Activated CD4-positive, alpha-beta T cell treated with anti-CD3 and anti-CD28 coated beads, Interleukin-2, amount 10 ng/mL, durations not matched to agents 24 days and 14 days (primary cell): ENCODE measurements at regions not wholly inside any gene's neighbourhood (a gene's known extent, or its start where the extent isn't known, plus 50 kb on each side); places are given as distances from the start of the nearest gene placed in this dataset.
"Not testable (repeated sequence)": the region's sequence is repeated elsewhere in the genome, so short reads cannot be mapped to it uniquely, and the experiment has no call there.

Experiments used
- DNase-seq: peaks from one replicate; pipeline ENCODE4 v3.0.0; 2022
- H3K27ac Mint-ChIP-seq: one replicate; pipeline ENCODE4 v1.8.0; 2022; ENCODE audit warnings: mild to moderate bottlenecking, mixed read lengths
- H3K27me3 Mint-ChIP-seq: one replicate; pipeline ENCODE4 v1.8.0; 2022; ENCODE audit warnings: mixed read lengths
- H3K36me3 Mint-ChIP-seq: one replicate; pipeline ENCODE4 v1.8.0; 2022; ENCODE audit warnings: low read depth, mild to moderate bottlenecking, mixed read lengths
- H3K4me1 Mint-ChIP-seq: one replicate; pipeline ENCODE4 v1.8.0; 2021; ENCODE audit warnings: mixed read lengths
- H3K4me3 Mint-ChIP-seq: one replicate; pipeline ENCODE4 v1.8.0; 2022; ENCODE audit warnings: mild to moderate bottlenecking, moderate library complexity, mixed read lengths
- H3K9me3 Mint-ChIP-seq: one replicate; pipeline ENCODE4 v1.8.0; 2021; ENCODE audit warnings: mixed read lengths
- intact Hi-C: fragments of 100-400 bp; cut with micrococcal nuclease; formaldehyde crosslinking; loops from one replicate; pipeline ENCODE4 v1.15.1; 2023

DNA sequence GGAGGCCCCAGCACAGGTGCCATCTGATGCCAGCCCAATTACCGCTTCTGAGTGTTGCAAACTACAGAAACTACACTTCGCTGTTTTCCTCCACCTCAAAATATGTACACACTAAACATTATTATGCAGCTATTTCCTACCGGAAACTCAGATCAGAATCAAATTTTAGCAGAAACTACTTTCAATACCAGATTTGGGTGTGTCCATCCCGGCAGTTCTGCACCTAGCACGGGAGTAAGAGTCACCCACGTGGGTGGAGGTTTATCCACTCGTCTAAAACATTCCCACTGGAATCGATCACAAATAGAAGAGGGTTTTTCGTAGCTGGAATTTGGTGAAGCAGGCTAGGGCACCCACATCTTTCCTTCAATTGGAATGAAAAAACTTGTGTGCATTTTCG is 214.4 kb upstream of the PRKCQ start:
- Mint-ChIP-seq H3K9me3 (no peaks in the 10 kb centered on the region), H3K4me3 (no peak overlapping the region), H3K27ac (no peak overlapping the region), H3K27me3 (peaks cover 13% of the 10 kb centered on the region), H3K4me1 (no peaks in the 10 kb centered on the region), H3K36me3 (no peaks in the 10 kb centered on the region)
- intact Hi-C loops = no loop called here
- DNase-seq = no peak

DNA sequence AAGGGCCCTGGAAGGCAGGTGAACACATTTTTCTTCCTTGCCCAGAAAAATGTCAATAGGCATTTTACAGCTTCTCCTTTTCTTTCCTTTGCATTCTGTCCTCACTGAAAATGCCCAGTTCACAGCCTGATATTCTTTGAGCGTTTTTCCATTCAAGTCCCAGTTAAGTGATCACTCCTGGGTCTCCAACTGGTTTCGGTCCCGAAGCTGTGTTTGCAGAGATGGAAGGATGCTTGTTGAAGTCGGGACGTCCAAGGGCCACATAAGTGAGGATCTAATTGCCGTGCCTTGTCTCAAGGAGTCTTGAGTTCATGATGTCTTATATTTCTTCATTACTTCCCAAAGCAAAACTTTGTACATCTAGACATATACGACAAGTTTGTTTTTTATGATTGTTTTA is 208.7 kb upstream of the PRKCQ start:
- no peaks in the 10 kb centered on the region for H3K36me3 Mint-ChIP-seq
- no peak overlapping the region for H3K27ac Mint-ChIP-seq
- H3K4me1 Mint-ChIP-seq = no peaks in the 10 kb centered on the region
- H3K9me3 Mint-ChIP-seq = no peaks in the 10 kb centered on the region
- peaks cover 20% of the 10 kb centered on the region for H3K27me3 Mint-ChIP-seq
- DNase-seq = no peak
- H3K4me3 Mint-ChIP-seq = no peak overlapping the region
- intact Hi-C loops = no loop called here

DNA sequence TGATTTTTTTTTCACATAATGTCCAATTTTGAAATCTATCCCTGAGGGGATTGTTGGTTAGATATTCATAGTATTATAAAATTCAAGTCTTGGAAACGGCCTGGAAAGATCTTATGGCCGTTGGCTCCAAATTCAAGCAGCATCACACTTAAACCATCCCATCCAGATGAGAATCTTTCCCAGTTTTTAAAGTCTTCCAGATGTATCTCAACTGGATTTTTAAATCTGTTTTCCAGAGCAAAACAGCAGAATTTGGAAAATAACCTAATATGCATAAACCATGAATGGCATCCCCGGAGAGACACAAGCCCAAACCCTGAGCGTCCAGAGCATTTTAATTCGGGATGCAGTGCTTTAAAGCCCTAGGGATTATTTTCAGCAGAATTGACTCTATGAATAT is 208.2 kb upstream of the PRKCQ start:
- no peak overlapping the region for H3K4me3 Mint-ChIP-seq
- no peak overlapping the region for H3K27ac Mint-ChIP-seq
- H3K4me1 Mint-ChIP-seq = no peaks in the 10 kb centered on the region
- intact Hi-C loops = no loop called here
- H3K9me3 Mint-ChIP-seq = no peaks in the 10 kb centered on the region
- DNase-seq = no peak
- H3K36me3 Mint-ChIP-seq = no peaks in the 10 kb centered on the region
- H3K27me3 Mint-ChIP-seq = peaks cover 23% of the 10 kb centered on the region

- no peaks in the 10 kb centered on the region for H3K9me3 Mint-ChIP-seq
- intact Hi-C loops = no loop called here
- H3K4me1 Mint-ChIP-seq = no peaks in the 10 kb centered on the region
- no peak for DNase-seq
- H3K27ac Mint-ChIP-seq = no peak overlapping the region
- no peaks in the 10 kb centered on the region for H3K36me3 Mint-ChIP-seq
- peaks cover 28% of the 10 kb centered on the region for H3K27me3 Mint-ChIP-seq
- no peak overlapping the region for H3K4me3 Mint-ChIP-seq
Measured at GRCh38 chr10:6787718-6788117, 207.6 kb upstream of the PRKCQ start.

- H3K27ac Mint-ChIP-seq = no peak overlapping the region
Measured at GRCh38 chr10:6787091-6787490, 207.0 kb upstream of the PRKCQ start.

GRCh38 chr10:6786579-6787031 is 206.5 kb upstream of the PRKCQ start:
- Mint-ChIP-seq H3K4me3 (no peak overlapping the region), H3K9me3 (no peaks in the 10 kb centered on the region), H3K4me1 (no peaks in the 10 kb centered on the region), H3K27me3 (peaks cover 31% of the 10 kb centered on the region), H3K27ac (no peak overlapping the region), H3K36me3 (no peaks in the 10 kb centered on the region)
- DNase-seq = peak; percentile 50
- intact Hi-C loops = no loop called here

More at GRCh38 chr10:6787091-6787490, 207.0 kb upstream of the PRKCQ start:
- Mint-ChIP-seq H3K4me3 (no peak overlapping the region), H3K36me3 (no peaks in the 10 kb centered on the region), H3K4me1 (no peaks in the 10 kb centered on the region), H3K27me3 (peaks cover 31% of the 10 kb centered on the region), H3K9me3 (no peaks in the 10 kb centered on the region)
- intact Hi-C loops = no loop called here
- DNase-seq = no peak

DNA sequence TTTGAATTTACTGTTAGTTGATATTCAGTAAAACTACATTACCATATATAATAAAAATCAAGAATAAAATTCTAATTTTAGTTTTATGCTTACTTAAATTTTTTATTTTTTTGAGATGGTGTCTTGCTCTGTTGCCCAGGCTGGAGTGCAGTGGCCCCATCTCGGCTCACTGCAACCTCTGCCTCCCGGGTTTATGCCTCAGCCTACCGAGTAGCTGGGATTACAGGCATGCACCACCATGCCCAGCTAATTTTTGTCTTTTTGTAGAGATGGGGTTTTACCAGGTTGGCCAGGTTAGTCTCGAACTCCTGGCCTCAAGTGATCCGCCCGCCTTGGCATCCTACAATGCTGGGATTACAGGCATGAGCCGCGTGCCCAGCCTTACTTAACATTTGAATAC is 204.4 kb upstream of the PRKCQ start:
- H3K9me3 Mint-ChIP-seq, H3K4me3 Mint-ChIP-seq, H3K4me1 Mint-ChIP-seq, intact Hi-C loops, H3K27ac Mint-ChIP-seq, DNase-seq, H3K36me3 Mint-ChIP-seq: not testable (repeated sequence)
- H3K27me3 Mint-ChIP-seq = peaks cover 34% of the 10 kb centered on the region

- H3K9me3 Mint-ChIP-seq = no peaks in the 10 kb centered on the region
- intact Hi-C loops = no loop called here
- H3K36me3 Mint-ChIP-seq = no peaks in the 10 kb centered on the region
- no peak for DNase-seq
- no peaks in the 10 kb centered on the region for H3K4me1 Mint-ChIP-seq
- no peak overlapping the region for H3K27ac Mint-ChIP-seq
- H3K4me3 Mint-ChIP-seq = no peak overlapping the region
- H3K27me3 Mint-ChIP-seq = peaks cover 30% of the 10 kb centered on the region
Measured at GRCh38 chr10:6783471-6783870, 203.4 kb upstream of the PRKCQ start.

DNA sequence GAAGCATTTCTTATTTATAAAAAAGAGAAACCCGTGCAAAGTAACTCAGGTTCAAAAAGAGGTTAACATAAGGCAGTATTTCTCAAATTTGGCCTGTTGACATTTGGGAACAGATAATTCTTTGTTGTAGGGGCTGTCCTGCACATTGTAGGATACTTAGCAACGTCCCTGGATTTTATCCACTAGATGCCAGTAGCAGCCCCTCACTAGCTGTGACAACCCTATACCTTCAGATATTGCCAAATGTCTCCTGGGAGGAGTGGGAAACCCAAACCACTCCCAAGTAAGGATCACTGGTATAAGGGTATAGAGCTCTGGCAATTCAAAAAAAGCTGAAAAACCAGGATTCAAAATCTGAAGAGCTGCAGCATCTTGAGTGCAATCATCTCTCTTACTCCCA is 202.3 kb upstream of the PRKCQ start:
- intact Hi-C loops = no loop called here
- no peaks in the 10 kb centered on the region for H3K4me1 Mint-ChIP-seq
- H3K36me3 Mint-ChIP-seq = no peaks in the 10 kb centered on the region
- H3K27ac Mint-ChIP-seq = no peak overlapping the region
- DNase-seq = peak; percentile 41
- no peak overlapping the region for H3K4me3 Mint-ChIP-seq
- H3K27me3 Mint-ChIP-seq = peaks cover 37% of the 10 kb centered on the region
- no peaks in the 10 kb centered on the region for H3K9me3 Mint-ChIP-seq

DNA sequence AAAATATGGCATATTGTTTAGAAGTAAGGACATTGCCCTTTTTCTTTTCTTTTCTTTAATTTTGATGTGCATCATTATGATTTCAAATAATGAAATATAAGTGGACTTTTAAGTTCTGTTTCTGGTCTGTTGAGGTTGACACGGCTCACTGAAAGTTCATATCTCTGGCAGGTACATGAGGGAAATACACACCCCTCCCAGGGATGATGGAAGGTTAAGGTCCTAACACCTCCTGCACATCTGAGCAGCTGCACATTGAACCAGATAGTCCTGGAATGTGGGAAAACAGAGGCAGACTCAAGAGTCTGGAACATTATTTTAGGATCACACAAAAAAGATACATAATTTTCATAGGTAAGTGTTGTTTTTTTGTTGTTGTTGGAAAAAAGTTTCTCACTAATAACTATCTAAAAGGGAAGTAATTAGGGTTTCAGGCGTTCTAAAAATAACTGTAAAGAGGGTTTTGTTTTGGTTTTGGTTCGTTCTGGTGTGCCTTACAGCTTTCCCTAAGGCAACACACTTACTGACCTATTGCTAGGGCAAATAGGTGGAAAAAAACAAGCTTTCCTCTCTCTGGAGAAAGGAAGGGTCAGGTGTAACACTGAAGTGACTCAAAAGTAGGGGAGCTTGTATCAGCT is 201.2 kb upstream of the PRKCQ start:
- intact Hi-C loops = no loop called here
- DNase-seq = peak; percentile 6
- no peak overlapping the region for H3K4me3 Mint-ChIP-seq
- no peaks in the 10 kb centered on the region for H3K4me1 Mint-ChIP-seq
- no peaks in the 10 kb centered on the region for H3K36me3 Mint-ChIP-seq
- peaks cover 40% of the 10 kb centered on the region for H3K27me3 Mint-ChIP-seq
- H3K9me3 Mint-ChIP-seq = no peaks in the 10 kb centered on the region
- no peak overlapping the region for H3K27ac Mint-ChIP-seq

GRCh38 chr10:6780008-6780677 is 200.1 kb upstream of the PRKCQ start:
- no peaks in the 10 kb centered on the region for H3K4me1 Mint-ChIP-seq
- H3K27ac Mint-ChIP-seq = no peak overlapping the region
- peaks cover 47% of the 10 kb centered on the region for H3K27me3 Mint-ChIP-seq
- intact Hi-C loops = no loop called here
- H3K36me3 Mint-ChIP-seq = no peaks in the 10 kb centered on the region
- DNase-seq = peak; percentile 22
- no peak overlapping the region for H3K4me3 Mint-ChIP-seq
- H3K9me3 Mint-ChIP-seq = no peaks in the 10 kb centered on the region

GRCh38 chr10:6778992-6779701 is 199.1 kb upstream of the PRKCQ start:
- no peaks in the 10 kb centered on the region for H3K4me1 Mint-ChIP-seq
- intact Hi-C loops = no loop called here
- H3K4me3 Mint-ChIP-seq = no peak overlapping the region
- no peak overlapping the region for H3K27ac Mint-ChIP-seq
- no peaks in the 10 kb centered on the region for H3K9me3 Mint-ChIP-seq
- H3K36me3 Mint-ChIP-seq = no peaks in the 10 kb centered on the region
- peak; percentile 40 for DNase-seq
- peaks cover 51% of the 10 kb centered on the region for H3K27me3 Mint-ChIP-seq

DNA sequence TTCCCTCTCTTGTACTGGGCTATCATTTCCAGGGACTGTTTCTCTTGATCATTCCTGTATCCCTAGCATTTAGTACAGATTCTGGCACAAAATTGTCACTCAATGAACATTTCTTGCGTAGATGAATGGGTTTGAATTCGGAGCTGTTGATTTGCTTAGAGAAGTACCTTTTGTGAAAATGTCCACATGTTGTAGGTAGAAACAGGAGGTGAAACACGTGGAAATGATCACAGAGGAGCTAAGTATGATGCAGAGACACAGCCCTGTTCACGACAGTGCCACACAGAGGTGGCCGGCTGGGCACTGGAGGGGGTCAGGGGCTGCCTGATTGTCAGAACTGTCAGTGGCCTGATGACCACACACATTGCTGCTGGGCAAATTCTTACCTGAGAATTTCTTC is 196.1 kb upstream of the PRKCQ start:
- no peak for DNase-seq
- Mint-ChIP-seq H3K4me1 (no peaks in the 10 kb centered on the region), H3K9me3 (no peaks in the 10 kb centered on the region), H3K4me3 (no peak overlapping the region), H3K36me3 (no peaks in the 10 kb centered on the region), H3K27me3 (peaks cover 35% of the 10 kb centered on the region), H3K27ac (no peak overlapping the region)
- intact Hi-C loops = no loop called here

GRCh38 chr10:6774406-6774805 is 194.3 kb upstream of the PRKCQ start:
- Mint-ChIP-seq H3K27ac (no peak overlapping the region), H3K36me3 (no peaks in the 10 kb centered on the region)

More at GRCh38 chr10:6774406-6774805, 194.3 kb upstream of the PRKCQ start:
- Mint-ChIP-seq H3K27me3 (peaks cover 27% of the 10 kb centered on the region), H3K9me3 (peaks cover 5% of the 10 kb centered on the region), H3K4me3 (no peak overlapping the region), H3K4me1 (peaks cover 4% of the 10 kb centered on the region)
- no peak for DNase-seq
- intact Hi-C loops = no loop called here
